Breast epithelium (tissue), 4 donors: ENCODE measurements at regions not wholly inside any gene's neighbourhood (a gene's known extent, or its start where the extent isn't known, plus 50 kb on each side); places are given as distances from the start of the nearest gene placed in this dataset.

Experiments
- DNase-seq, 2 donors: peaks; one replicate each; pipeline ENCODE4 v3.0.0-alpha.2; 2019; ENCODE audit warnings: low spot score in 2 of 2
- H3K27ac ChIP-seq, 2 donors: fragments of 200-600 bp; sonication (generic) in 1 of 2; one replicate each; pipeline ENCODE4 v1.5.1; 2016 to 2019; ENCODE audit warnings: mild to moderate bottlenecking in 1 of 2
- H3K27me3 ChIP-seq, 2 donors: fragments of 200-600 bp; sonication (generic) in 1 of 2; one replicate each; pipeline versions ENCODE4 v1.5.1 to v1.6.0; 2017 to 2019; ENCODE audit warnings: control low read depth in 1 of 2, mild to moderate bottlenecking in 1 of 2
- H3K36me3 ChIP-seq: fragments of 200-600 bp; one replicate; pipeline ENCODE4 v1.5.1; 2019
- H3K4me1 ChIP-seq, 2 donors: fragments of 200-600 bp; sonication (generic); one replicate each; pipeline ENCODE4 v1.5.1; 2016 to 2019; ENCODE audit warnings: control low read depth in 1 of 2
- H3K4me3 ChIP-seq, 3 donors: fragments of 200-600 bp; sonication (generic); 1 replicate in 2 of 3; 2 replicates in 1 of 3; pipeline ENCODE4 v1.5.1; 2016 to 2019; ENCODE audit warnings: mild to moderate bottlenecking in 3 of 3, moderate library complexity in 2 of 3
- H3K9me3 ChIP-seq, 2 donors: fragments of 200-600 bp; sonication (generic) in 1 of 2; one replicate each; pipeline ENCODE4 v1.5.1; 2016 to 2019; ENCODE audit warnings: control low read depth in 1 of 2
- CTCF ChIP-seq, 3 donors: fragments of 450-650 bp; IDR thresholded peaks; one replicate each; pipeline ENCODE4 v1.5.1; 2016 to 2017; ENCODE audit warnings: antibody characterized with exemption in 3 of 3, mild to moderate bottlenecking in 3 of 3, moderate library complexity in 3 of 3
- POLR2A ChIP-seq: fragments of 450-650 bp; IDR thresholded peaks from one replicate; pipeline ENCODE4 v1.6.1; 2016; ENCODE audit warnings: antibody characterized with exemption, mild to moderate bottlenecking, moderate library complexity
- POLR2AphosphoS5 ChIP-seq, 3 donors: sonication (generic); formaldehyde crosslinking; IDR thresholded peaks; one replicate each; pipeline ENCODE4 v1.6.1; 2017; ENCODE audit warnings: antibody characterized with exemption in 3 of 3
- intact Hi-C: fragments of 100-400 bp; cut with DNase I; formaldehyde crosslinking; loops from one replicate; pipeline ENCODE4 v1.15.1; 2023; ENCODE audit warnings: low total_unique reads

- TF ChIP-seq POLR2A (no peak), CTCF (IDR thresholded peaks at IDR 0.05) (no peak), POLR2AphosphoS5 (IDR thresholded peaks at IDR 0.05) (no peak)
- DNase-seq: no peak
- Histone ChIP-seq H3K27me3 (no peaks in the 10 kb centered on the region), H3K9me3 (no peaks in the 10 kb centered on the region), H3K4me3 (no peak overlapping the region), H3K27ac (no peak overlapping the region), H3K4me1 (no peaks in the 10 kb centered on the region), H3K36me3 (no peaks in the 10 kb centered on the region)
- intact Hi-C loops: no loop called here
Measured at GRCh38 chr5:93055561-93055960, 525.5 kb downstream of the NR2F1-AS1 start.

DNA sequence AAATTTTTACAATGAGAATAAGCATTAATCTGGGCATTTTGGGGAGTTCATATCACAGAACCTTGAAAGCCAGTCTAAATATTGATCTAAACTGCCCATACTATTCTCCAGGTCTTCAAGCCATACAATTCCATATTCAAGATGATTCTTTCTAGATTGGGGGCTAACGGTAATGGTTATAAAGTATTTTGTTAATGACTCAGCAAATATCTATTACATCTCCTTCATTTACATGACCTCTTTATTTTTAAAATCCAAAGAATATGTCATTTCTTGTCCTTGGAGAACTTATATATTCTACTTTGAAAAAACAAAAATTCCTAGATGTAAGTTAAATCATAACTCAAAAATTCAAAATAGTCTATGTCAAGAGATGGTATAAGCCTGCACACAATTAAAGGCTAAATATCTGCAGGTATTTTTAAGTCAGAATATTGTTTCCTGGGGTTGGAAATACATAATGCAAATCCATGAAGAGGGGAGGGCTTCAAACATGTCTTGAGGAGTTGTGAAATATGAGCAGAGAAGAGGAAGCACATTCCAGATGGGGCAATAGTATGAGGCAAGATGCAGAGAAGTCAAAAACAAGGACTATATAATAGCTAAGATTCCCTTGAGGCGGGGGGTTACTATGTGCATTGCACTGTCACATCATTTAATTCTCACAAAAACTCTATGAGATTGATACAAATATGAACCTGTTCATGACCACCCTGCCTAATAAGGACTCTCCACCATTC lies 526.4 kb downstream of the NR2F1-AS1 start:
- no peak for DNase-seq
- Histone ChIP-seq H3K36me3 (no peaks in the 10 kb centered on the region), H3K4me1 (no peaks in the 10 kb centered on the region), H3K27me3 (no peaks in the 10 kb centered on the region), H3K4me3 (no peak overlapping the region), H3K27ac (no peak overlapping the region), H3K9me3 (no peaks in the 10 kb centered on the region)
- intact Hi-C loops: no loop called here
- TF ChIP-seq CTCF (IDR thresholded peaks at IDR 0.05) (no peak), POLR2A (no peak), POLR2AphosphoS5 (IDR thresholded peaks at IDR 0.05) (no peak)

DNA sequence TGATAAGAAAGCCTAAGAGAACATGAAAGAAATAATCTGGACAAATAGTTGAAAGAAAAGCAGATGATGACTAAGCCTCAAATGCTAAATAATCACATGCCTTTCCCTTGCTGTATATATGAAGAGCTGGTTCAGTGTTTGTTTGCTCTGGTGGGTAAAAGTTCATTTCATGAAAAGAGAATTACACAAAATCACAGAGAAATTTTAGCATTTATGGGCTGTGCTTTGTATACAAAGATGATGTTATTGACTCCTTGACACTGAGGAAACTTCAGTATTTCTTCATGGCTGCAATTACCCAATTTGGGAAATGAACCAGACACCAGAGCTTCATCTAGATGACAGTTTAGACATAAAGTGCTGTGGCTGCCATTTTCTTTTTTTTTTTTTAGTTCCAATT lies 527.2 kb downstream of the NR2F1-AS1 start:
- intact Hi-C loops: no loop called here
- Histone ChIP-seq H3K9me3 (no peaks in the 10 kb centered on the region), H3K4me3 (no peak overlapping the region), H3K36me3 (no peaks in the 10 kb centered on the region), H3K4me1 (no peaks in the 10 kb centered on the region), H3K27ac (no peak overlapping the region), H3K27me3 (no peaks in the 10 kb centered on the region)
- no peak for DNase-seq
- TF ChIP-seq POLR2AphosphoS5 (IDR thresholded peaks at IDR 0.05) (no peak), CTCF (IDR thresholded peaks at IDR 0.05) (no peak), POLR2A (no peak)

GRCh38 chr5:93048858-93049257 lies 532.2 kb downstream of the NR2F1-AS1 start:
- Histone ChIP-seq H3K4me1 (no peaks in the 10 kb centered on the region), H3K36me3 (no peaks in the 10 kb centered on the region), H3K4me3 (no peak overlapping the region), H3K9me3 (no peaks in the 10 kb centered on the region), H3K27me3 (no peaks in the 10 kb centered on the region), H3K27ac (no peak overlapping the region)
- DNase-seq: no peak
- TF ChIP-seq CTCF (IDR thresholded peaks at IDR 0.05) (no peak), POLR2AphosphoS5 (IDR thresholded peaks at IDR 0.05) (no peak), POLR2A (no peak)
- intact Hi-C loops: no loop called here

DNA sequence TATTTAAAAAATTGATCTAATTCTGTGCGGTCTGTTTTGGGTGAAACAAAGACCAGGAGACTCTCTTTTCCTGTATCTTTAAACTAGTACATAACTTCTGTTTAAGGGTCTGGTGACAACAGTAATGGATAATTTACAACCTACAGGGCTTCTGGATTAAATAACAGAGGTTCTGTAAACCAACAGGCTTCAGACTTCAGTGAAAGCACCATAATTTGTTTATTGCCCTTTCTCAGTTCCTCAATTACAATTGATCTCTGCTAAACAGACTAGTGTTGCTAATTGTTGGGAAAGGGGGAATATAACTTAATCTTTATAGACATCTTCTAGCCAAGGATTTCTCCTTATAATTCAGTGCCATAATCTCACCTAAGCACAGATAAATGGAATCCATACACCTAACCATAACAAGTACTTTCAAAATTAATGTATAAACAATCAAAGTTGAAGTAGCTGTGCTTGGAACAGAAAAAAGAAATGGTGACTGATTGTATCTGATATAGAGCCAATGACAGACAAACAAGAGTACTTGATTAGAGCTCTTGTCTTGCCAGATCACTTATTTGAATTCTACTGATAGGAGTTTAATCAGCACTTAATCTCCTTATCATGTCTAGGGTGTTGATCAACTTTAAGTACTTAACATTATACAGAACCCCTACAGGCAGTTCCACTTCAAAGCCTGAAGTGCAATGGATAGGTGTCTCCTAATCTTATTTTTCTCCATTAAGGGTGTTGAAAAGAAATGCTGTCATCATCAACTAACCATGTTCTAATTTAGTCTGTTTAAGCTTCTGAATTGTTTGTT lies 536.0 kb downstream of the NR2F1-AS1 start:
- Histone ChIP-seq H3K36me3 (no peaks in the 10 kb centered on the region), H3K27ac (no peak overlapping the region), H3K4me1 (no peaks in the 10 kb centered on the region), H3K4me3 (no peak overlapping the region), H3K9me3 (no peaks in the 10 kb centered on the region), H3K27me3 (no peaks in the 10 kb centered on the region)
- DNase-seq: no peak
- intact Hi-C loops: no loop called here
- TF ChIP-seq POLR2AphosphoS5 (IDR thresholded peaks at IDR 0.05) (no peak), CTCF (IDR thresholded peaks at IDR 0.05) (no peak), POLR2A (no peak)
